ENCODE measurements at regions not wholly inside any gene's neighbourhood (a gene's known extent, or its start where the extent isn't known, plus 50 kb on each side); places are given as distances from the start of the nearest gene placed in this dataset.

GRCh38 chr9:87080512-87081264 is 133.4 kb upstream of the GAS1 start:
- peaks cover 9% of the 10 kb centered on the region for H3K4me1 Mint-ChIP-seq (ENCODE audit: unreplicated experiment)
- no peaks in the 10 kb centered on the region for H3K36me3 Mint-ChIP-seq
- peaks cover 10% of the 10 kb centered on the region for H3K9me3 Mint-ChIP-seq
- no peak overlapping the region for H3K4me3 Mint-ChIP-seq
- TF ChIP-seq, protein P1, sequence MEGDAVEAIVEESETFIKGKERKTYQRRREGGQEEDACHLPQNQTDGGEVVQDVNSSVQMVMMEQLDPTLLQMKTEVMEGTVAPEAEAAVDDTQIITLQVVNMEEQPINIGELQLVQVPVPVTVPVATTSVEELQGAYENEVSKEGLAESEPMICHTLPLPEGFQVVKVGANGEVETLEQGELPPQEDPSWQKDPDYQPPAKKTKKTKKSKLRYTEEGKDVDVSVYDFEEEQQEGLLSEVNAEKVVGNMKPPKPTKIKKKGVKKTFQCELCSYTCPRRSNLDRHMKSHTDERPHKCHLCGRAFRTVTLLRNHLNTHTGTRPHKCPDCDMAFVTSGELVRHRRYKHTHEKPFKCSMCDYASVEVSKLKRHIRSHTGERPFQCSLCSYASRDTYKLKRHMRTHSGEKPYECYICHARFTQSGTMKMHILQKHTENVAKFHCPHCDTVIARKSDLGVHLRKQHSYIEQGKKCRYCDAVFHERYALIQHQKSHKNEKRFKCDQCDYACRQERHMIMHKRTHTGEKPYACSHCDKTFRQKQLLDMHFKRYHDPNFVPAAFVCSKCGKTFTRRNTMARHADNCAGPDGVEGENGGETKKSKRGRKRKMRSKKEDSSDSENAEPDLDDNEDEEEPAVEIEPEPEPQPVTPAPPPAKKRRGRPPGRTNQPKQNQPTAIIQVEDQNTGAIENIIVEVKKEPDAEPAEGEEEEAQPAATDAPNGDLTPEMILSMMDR (conservative IDR thresholded peaks at IDR 0.05): peak; percentile 55
- no peak for DNase-seq (ENCODE audit: extremely low spot score, unreplicated experiment)
- peak overlapping the region; percentile 29 for H3K27ac Mint-ChIP-seq
- H3K27me3 Mint-ChIP-seq: peaks cover 2% of the 10 kb centered on the region

DNA sequence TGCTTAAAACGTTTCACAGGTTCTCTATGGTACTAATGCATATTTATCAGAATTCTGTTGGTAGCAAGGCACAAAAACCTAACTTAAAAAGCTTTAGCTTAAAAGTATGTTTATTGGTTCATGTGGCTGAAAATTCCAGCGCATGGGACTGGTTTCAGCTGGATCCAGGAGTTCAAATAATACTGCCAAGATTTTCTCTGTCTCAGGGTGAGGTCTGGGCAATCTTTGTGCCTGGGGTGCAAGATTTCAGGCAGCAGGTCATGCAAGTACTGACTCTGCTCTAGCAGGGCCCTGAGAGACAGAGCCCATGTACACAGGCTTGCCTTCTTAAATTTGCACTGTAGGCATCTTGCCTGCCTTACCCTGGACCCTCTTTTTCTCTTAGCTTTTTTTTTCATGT is 134.2 kb upstream of the GAS1 start:
- TF ChIP-seq, protein P1 (conservative IDR thresholded peaks at IDR 0.05): no peak
- Mint-ChIP-seq H3K9me3 (peaks cover 13% of the 10 kb centered on the region), H3K27me3 (peaks cover 3% of the 10 kb centered on the region), H3K27ac (no peak overlapping the region), H3K4me1 (ENCODE audit: unreplicated experiment) (peaks cover 10% of the 10 kb centered on the region), H3K36me3 (peaks cover under 1% of the 10 kb centered on the region), H3K4me3 (no peak overlapping the region)
- no peak for DNase-seq (ENCODE audit: extremely low spot score, unreplicated experiment)

DNA sequence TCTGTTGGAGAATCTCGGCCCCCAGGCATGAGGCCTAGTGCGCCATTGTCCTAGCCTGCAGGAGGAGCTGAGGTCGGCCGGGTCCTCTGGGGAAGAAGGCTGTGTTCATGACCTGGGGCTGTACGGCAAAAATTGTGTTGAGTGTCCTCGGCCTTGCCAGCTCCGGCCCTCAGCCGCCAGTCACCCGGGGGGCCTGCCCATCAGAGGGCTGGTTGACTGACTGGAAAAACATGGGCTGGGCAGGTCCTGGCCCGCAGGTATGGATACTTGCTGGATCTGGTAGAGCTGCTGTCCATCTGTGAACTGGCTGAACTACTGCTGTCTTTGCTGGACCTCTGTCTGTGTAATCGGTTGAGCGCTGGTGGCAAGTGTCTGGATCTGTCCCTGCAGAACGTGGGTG is 136.7 kb upstream of the GAS1 start:
- peaks cover 3% of the 10 kb centered on the region for H3K36me3 Mint-ChIP-seq
- TF ChIP-seq, protein P1 (conservative IDR thresholded peaks at IDR 0.05): no peak
- DNase-seq (ENCODE audit: extremely low spot score, unreplicated experiment): no peak
- H3K4me1 Mint-ChIP-seq (ENCODE audit: unreplicated experiment): peaks cover 15% of the 10 kb centered on the region
- H3K27me3 Mint-ChIP-seq: peaks cover 6% of the 10 kb centered on the region
- no peak overlapping the region for H3K27ac Mint-ChIP-seq
- peaks cover 20% of the 10 kb centered on the region for H3K9me3 Mint-ChIP-seq
- H3K4me3 Mint-ChIP-seq: no peak overlapping the region

DNA sequence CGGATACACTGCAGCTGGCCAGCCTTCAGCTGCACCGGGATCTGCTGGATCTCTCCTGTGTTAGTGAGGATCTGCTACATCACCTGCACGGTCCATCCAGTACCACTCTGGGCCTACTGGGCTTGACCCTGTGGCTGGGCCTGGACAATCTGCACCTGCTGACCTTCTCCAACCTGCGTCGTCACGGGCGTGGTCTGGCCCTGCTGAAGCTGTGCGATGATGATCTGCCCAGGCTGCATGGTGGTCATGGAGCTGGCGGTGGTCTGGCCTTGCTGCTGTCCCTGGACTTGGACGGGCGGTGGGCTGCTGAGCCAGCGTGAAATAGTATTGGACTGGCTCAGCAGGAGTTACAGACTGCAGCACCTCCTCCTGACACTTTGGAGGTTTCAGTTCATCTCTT is 137.1 kb upstream of the GAS1 start:
- peaks cover 18% of the 10 kb centered on the region for H3K9me3 Mint-ChIP-seq
- no peak overlapping the region for H3K27ac Mint-ChIP-seq

DNA sequence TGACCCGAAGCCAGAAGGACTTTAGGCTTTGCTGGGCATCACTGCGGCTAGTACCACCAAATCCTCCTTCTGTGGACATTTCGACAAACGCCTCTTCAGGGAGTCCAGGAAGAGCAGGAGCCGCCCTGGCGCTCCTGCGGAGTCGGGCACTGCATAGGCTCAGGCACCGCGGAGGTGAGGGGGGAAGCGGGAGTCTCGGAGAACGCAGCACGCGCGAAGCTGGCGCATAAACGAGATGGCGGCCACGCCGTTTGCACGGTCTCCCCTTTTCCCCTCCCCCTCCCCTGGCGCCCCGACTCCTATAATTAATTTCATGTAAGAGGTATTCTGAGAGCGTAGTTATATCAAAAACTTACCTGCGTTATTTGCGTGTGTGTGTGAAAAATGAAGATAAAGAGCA is 137.8 kb upstream of the GAS1 start:
- Mint-ChIP-seq H3K4me1 (ENCODE audit: unreplicated experiment) (peaks cover 15% of the 10 kb centered on the region), H3K36me3 (peaks cover 3% of the 10 kb centered on the region), H3K27me3 (peaks cover 10% of the 10 kb centered on the region), H3K4me3 (no peak overlapping the region), H3K27ac (no peak overlapping the region), H3K9me3 (peaks cover 15% of the 10 kb centered on the region)
- no peak for DNase-seq (ENCODE audit: extremely low spot score, unreplicated experiment)
- TF ChIP-seq, protein P1 (conservative IDR thresholded peaks at IDR 0.05): no peak

More for the DNA sequence above, 137.1 kb upstream of the GAS1 start:
- TF ChIP-seq, protein P1 (conservative IDR thresholded peaks at IDR 0.05): no peak
- Mint-ChIP-seq H3K36me3 (peaks cover 3% of the 10 kb centered on the region), H3K4me3 (no peak overlapping the region), H3K27me3 (peaks cover 8% of the 10 kb centered on the region), H3K4me1 (ENCODE audit: unreplicated experiment) (peaks cover 15% of the 10 kb centered on the region)
- DNase-seq (ENCODE audit: extremely low spot score, unreplicated experiment): no peak
